GM20431 (cell line): ENCODE measurements at regions not wholly inside any gene's neighbourhood (a gene's known extent, or its start where the extent isn't known, plus 50 kb on each side); places are given as distances from the start of the nearest gene placed in this dataset.

Experiments used
- in situ Hi-C: fragments of 300-500 bp; cut with MseI, MboI; formaldehyde crosslinking; loops from one replicate; pipeline ENCODE4 v1.15.0; 2020; ENCODE audit warnings: low sequenced_read_pairs; ENCODE audit not compliant: unreplicated experiment

GRCh38 chr12:83690465-83690864 lies 1003.8 kb downstream of the TMTC2 start:
- in situ Hi-C loops: no loop called here

- in situ Hi-C loops: no loop called here
Measured at GRCh38 chr12:83689333-83689732, 1002.6 kb downstream of the TMTC2 start.

GRCh38 chr12:83676781-83677295 lies 990.1 kb downstream of the TMTC2 start:
- in situ Hi-C loops: no loop called here

- in situ Hi-C loops: no loop called here
Measured at GRCh38 chr12:83666690-83667089, 980.0 kb downstream of the TMTC2 start.

GRCh38 chr12:83665634-83666218 lies 979.0 kb downstream of the TMTC2 start:
- in situ Hi-C loops: no loop called here

- in situ Hi-C loops: no loop called here
Measured at GRCh38 chr12:83664650-83665049, 977.9 kb downstream of the TMTC2 start.

GRCh38 chr12:83660727-83661358 lies 974.1 kb downstream of the TMTC2 start:
- in situ Hi-C loops: no loop called here

- in situ Hi-C loops: no loop called here
Measured at GRCh38 chr12:83659321-83659720, 972.6 kb downstream of the TMTC2 start.

GRCh38 chr12:83656004-83656403 lies 969.3 kb downstream of the TMTC2 start:
- in situ Hi-C loops: no loop called here

- in situ Hi-C loops: no loop called here
Measured at GRCh38 chr12:83642205-83642604, 955.5 kb downstream of the TMTC2 start.

GRCh38 chr12:83641789-83642188 lies 955.1 kb downstream of the TMTC2 start:
- in situ Hi-C loops: no loop called here

GRCh38 chr12:83634726-83635267 lies 948.1 kb downstream of the TMTC2 start:
- in situ Hi-C loops: no loop called here

GRCh38 chr12:83630526-83630925 lies 943.8 kb downstream of the TMTC2 start:
- in situ Hi-C loops: no loop called here

GRCh38 chr12:83629931-83630330 lies 943.2 kb downstream of the TMTC2 start:
- in situ Hi-C loops: no loop called here

GRCh38 chr12:83622205-83622604 lies 935.5 kb downstream of the TMTC2 start:
- in situ Hi-C loops: no loop called here

GRCh38 chr12:83619973-83620372 lies 933.3 kb downstream of the TMTC2 start:
- in situ Hi-C loops: no loop called here

- in situ Hi-C loops: no loop called here
Measured at GRCh38 chr12:83615152-83615551, 928.4 kb downstream of the TMTC2 start.

GRCh38 chr12:83613586-83614110 lies 926.9 kb downstream of the TMTC2 start:
- in situ Hi-C loops: no loop called here

GRCh38 chr12:83603106-83603505 lies 916.4 kb downstream of the TMTC2 start:
- in situ Hi-C loops: no loop called here

- in situ Hi-C loops: no loop called here
Measured at GRCh38 chr12:83575326-83575725, 888.6 kb downstream of the TMTC2 start.

- in situ Hi-C loops: no loop called here
Measured at GRCh38 chr12:83574142-83574541, 887.4 kb downstream of the TMTC2 start.
